Stimulated activated CD4-positive, alpha-beta T cell treated with anti-CD3 and anti-CD28 coated beads, Interleukin-1b, Interleukin-23, amount 100 ng/mL, for 48 hours (primary cell): ENCODE measurements at regions not wholly inside any gene's neighbourhood (a gene's known extent, or its start where the extent isn't known, plus 50 kb on each side); places are given as distances from the start of the nearest gene placed in this dataset.
"Not testable (repeated sequence)": the region's sequence is repeated elsewhere in the genome, so short reads cannot be mapped to it uniquely, and the experiment has no call there.

Source experiments
- DNase-seq: peaks from one replicate; pipeline ENCODE4 v3.0.0-alpha.2; 2020

- no peak for DNase-seq
Measured at GRCh38 chr13:79187917-79188690, 218.0 kb downstream of the RBM26 start.

GRCh38 chr13:79185580-79185979 lies 220.5 kb downstream of the RBM26 start:
- no peak for DNase-seq

GRCh38 chr13:79183231-79183630 lies 222.8 kb downstream of the RBM26 start:
- no peak for DNase-seq

GRCh38 chr13:79173691-79174090 lies 232.4 kb downstream of the RBM26 start:
- not testable (repeated sequence) for DNase-seq

GRCh38 chr13:79172924-79173323 lies 233.1 kb downstream of the RBM26 start:
- not testable (repeated sequence) for DNase-seq

- DNase-seq: no peak
Measured at GRCh38 chr13:79171141-79172061, 234.7 kb downstream of the RBM26 start.

GRCh38 chr13:79160818-79161217 lies 245.2 kb downstream of the RBM26 start:
- no peak for DNase-seq

- no peak for DNase-seq
Measured at GRCh38 chr13:79155883-79156282, 250.2 kb downstream of the RBM26 start.

GRCh38 chr13:79149210-79149609 lies 256.8 kb downstream of the RBM26 start:
- no peak for DNase-seq

GRCh38 chr13:79141082-79141481 lies 265.0 kb downstream of the RBM26 start:
- no peak for DNase-seq

GRCh38 chr13:79128158-79128557 lies 277.9 kb downstream of the RBM26 start:
- no peak for DNase-seq

- no peak for DNase-seq
Measured at GRCh38 chr13:79126706-79127105, 279.3 kb downstream of the RBM26 start.

- DNase-seq: no peak
Measured at GRCh38 chr13:79124183-79124582, 281.9 kb downstream of the RBM26 start.

GRCh38 chr13:79121286-79121685 lies 284.8 kb downstream of the RBM26 start:
- no peak for DNase-seq

- no peak for DNase-seq
Measured at GRCh38 chr13:79119578-79120107, 286.4 kb downstream of the RBM26 start.

- DNase-seq: no peak
Measured at GRCh38 chr13:79112016-79112415, 294.0 kb downstream of the RBM26 start.

- no peak for DNase-seq
Measured at GRCh38 chr13:79108914-79109643, 297.0 kb downstream of the RBM26 start.

GRCh38 chr13:79098596-79098995 lies 307.5 kb downstream of the RBM26 start:
- no peak for DNase-seq

GRCh38 chr13:79097201-79097600 lies 308.9 kb downstream of the RBM26 start:
- DNase-seq: no peak

- DNase-seq: no peak
Measured at GRCh38 chr13:79096099-79096498, 310.0 kb downstream of the RBM26 start.

GRCh38 chr13:79090552-79091124 lies 315.4 kb downstream of the RBM26 start:
- DNase-seq: no peak

GRCh38 chr13:79084802-79085424 lies 321.1 kb downstream of the RBM26 start:
- DNase-seq: no peak
